Keratinocyte (primary cell): ENCODE measurements at regions not wholly inside any gene's neighbourhood (a gene's known extent, or its start where the extent isn't known, plus 50 kb on each side); places are given as distances from the start of the nearest gene placed in this dataset.

Experiments used
- DNase-seq: peaks from one replicate; pipeline ENCODE4 v3.0.0-alpha.2; 2011; ENCODE audit warnings: low read depth, missing footprints, low spot score
- FAIRE-seq: peaks from 2 replicates; lab custom pipeline; 2011; peaks lifted over from hg19 to GRCh38; lab: Jason Lieb, UNC
- H2AFZ ChIP-seq: 2 replicates; pipeline ENCODE4 v1.6.0; 2012; ENCODE audit warnings: low read length, control low read depth, inconsistent platforms; ENCODE audit not compliant: control insufficient read depth
- H3K27ac ChIP-seq: 2 replicates; pipeline ENCODE4 v1.5.1; 2011; ENCODE audit warnings: low read length; ENCODE audit not compliant: control insufficient read depth, insufficient read depth
- H3K27me3 ChIP-seq: 3 replicates; pipeline ENCODE4 v1.6.0; 2011; ENCODE audit warnings: low read length; ENCODE audit not compliant: control insufficient read depth, insufficient read depth; ENCODE audit errors: extremely low read depth
- H3K36me3 ChIP-seq, 2 experiments: 2 replicates in 1 of 2; 3 replicates in 1 of 2; pipeline ENCODE4 v1.5.1; 2011; ENCODE audit warnings: low read length in 2 of 2, mild to moderate bottlenecking in 1 of 2; ENCODE audit not compliant: control insufficient read depth in 2 of 2, insufficient read depth in 2 of 2; ENCODE audit errors: extremely low read depth in 1 of 2
- H3K4me1 ChIP-seq: 3 replicates; pipeline ENCODE4 v1.5.1; 2011; ENCODE audit warnings: low read length; ENCODE audit not compliant: control insufficient read depth, insufficient read depth; ENCODE audit errors: extremely low read depth
- H3K4me2 ChIP-seq: 3 replicates; pipeline ENCODE4 v1.6.0; 2011; ENCODE audit warnings: low read depth, low read length; ENCODE audit not compliant: control insufficient read depth, insufficient read depth; ENCODE audit errors: extremely low read depth
- H3K4me3 ChIP-seq, 3 experiments: fragments of 200-600 bp in 1 of 3; sonication (generic) in 1 of 3; 2 replicates in 2 of 3; 3 replicates in 1 of 3; pipeline ENCODE4 v1.5.1; 2011 to 2016; ENCODE audit warnings: low read length in 3 of 3, mild to moderate bottlenecking in 3 of 3, control low read depth in 2 of 3, inconsistent platforms in 1 of 3, low read depth in 1 of 3, mixed read lengths in 1 of 3, mixed run types in 1 of 3, moderate library complexity in 1 of 3; ENCODE audit not compliant: control insufficient read depth in 2 of 3, insufficient read depth in 2 of 3; ENCODE audit errors: extremely low read depth in 1 of 3
- H3K79me2 ChIP-seq: 2 replicates; pipeline ENCODE4 v1.6.0; 2012; ENCODE audit warnings: low read length; ENCODE audit not compliant: control insufficient read depth, insufficient read depth
- H3K9ac ChIP-seq: 3 replicates; pipeline ENCODE4 v1.6.0; 2011; ENCODE audit warnings: low read length; ENCODE audit not compliant: control insufficient read depth, insufficient read depth; ENCODE audit errors: extremely low read depth
- H3K9me1 ChIP-seq: 3 replicates; pipeline ENCODE4 v1.6.0; 2011; ENCODE audit warnings: low read length; ENCODE audit not compliant: control insufficient read depth, insufficient read depth; ENCODE audit errors: extremely low read depth
- H3K9me3 ChIP-seq: 2 replicates; pipeline ENCODE4 v1.5.1; 2012; ENCODE audit warnings: low read depth, low read length; ENCODE audit not compliant: control insufficient read depth
- H4K20me1 ChIP-seq: 3 replicates; pipeline ENCODE4 v1.6.0; 2011; ENCODE audit warnings: low read length; ENCODE audit not compliant: control insufficient read depth, insufficient read depth; ENCODE audit errors: extremely low read depth
- EZH2 ChIP-seq: IDR thresholded peaks from one replicate; pipeline ENCODE4 v1.6.1; 2012; ENCODE audit warnings: inconsistent platforms, mild to moderate bottlenecking, low read length, moderate library complexity
- dilution Hi-C: fragments of 300-500 bp; cut with MboI; formaldehyde crosslinking; loops from one replicate; pipeline ENCODE4 v1.7.0; 2020; ENCODE audit warnings: low sequenced_read_pairs; ENCODE audit not compliant: extremely low pct_ligation_motif_present
- TF ChIP-seq, protein P1 (sequence below), 3 experiments: IDR thresholded peaks in 1 of 3; conservative IDR thresholded peaks in 1 of 3; optimal IDR thresholded peaks in 1 of 3; 2 replicates in 2 of 3; 3 replicates in 1 of 3; pipeline versions ENCODE3 to v1.5.1; 2011; ENCODE audit warnings: low read length in 3 of 3, mild to moderate bottlenecking in 3 of 3, moderate library complexity in 2 of 3, control low read depth in 1 of 3, inconsistent platforms in 1 of 3; ENCODE audit not compliant: insufficient read depth in 2 of 3; ENCODE audit errors: extremely low read depth in 1 of 3

- Histone ChIP-seq H4K20me1 (no peaks in the 10 kb centered on the region), H3K4me1 (no peaks in the 10 kb centered on the region), H3K27me3 (no peaks in the 10 kb centered on the region), H3K36me3 (no peaks in the 10 kb centered on the region), H3K27ac (no peak overlapping the region), H3K9ac (no peak overlapping the region), H3K79me2 (no peaks in the 10 kb centered on the region), H3K9me3 (peaks cover 30% of the 10 kb centered on the region), H2AFZ (no peak overlapping the region), H3K4me2 (no peak overlapping the region), H3K9me1 (no peaks in the 10 kb centered on the region), H3K4me3 (no peak overlapping the region)
- TF ChIP-seq EZH2: no peak
- TF ChIP-seq, protein P1, sequence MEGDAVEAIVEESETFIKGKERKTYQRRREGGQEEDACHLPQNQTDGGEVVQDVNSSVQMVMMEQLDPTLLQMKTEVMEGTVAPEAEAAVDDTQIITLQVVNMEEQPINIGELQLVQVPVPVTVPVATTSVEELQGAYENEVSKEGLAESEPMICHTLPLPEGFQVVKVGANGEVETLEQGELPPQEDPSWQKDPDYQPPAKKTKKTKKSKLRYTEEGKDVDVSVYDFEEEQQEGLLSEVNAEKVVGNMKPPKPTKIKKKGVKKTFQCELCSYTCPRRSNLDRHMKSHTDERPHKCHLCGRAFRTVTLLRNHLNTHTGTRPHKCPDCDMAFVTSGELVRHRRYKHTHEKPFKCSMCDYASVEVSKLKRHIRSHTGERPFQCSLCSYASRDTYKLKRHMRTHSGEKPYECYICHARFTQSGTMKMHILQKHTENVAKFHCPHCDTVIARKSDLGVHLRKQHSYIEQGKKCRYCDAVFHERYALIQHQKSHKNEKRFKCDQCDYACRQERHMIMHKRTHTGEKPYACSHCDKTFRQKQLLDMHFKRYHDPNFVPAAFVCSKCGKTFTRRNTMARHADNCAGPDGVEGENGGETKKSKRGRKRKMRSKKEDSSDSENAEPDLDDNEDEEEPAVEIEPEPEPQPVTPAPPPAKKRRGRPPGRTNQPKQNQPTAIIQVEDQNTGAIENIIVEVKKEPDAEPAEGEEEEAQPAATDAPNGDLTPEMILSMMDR (optimal IDR thresholded peaks at IDR 0.05 in 1 of 3, IDR thresholded peaks at IDR 0.05 in 1 of 3, conservative IDR thresholded peaks at IDR 0.05 in 1 of 3; ENCODE audit: extremely low read depth in 1 of 3, insufficient read depth in 2 of 3, low read length in 3 of 3): no peak
- DNase-seq (no peak), FAIRE-seq (no peak)
- dilution Hi-C loops: no loop called here
These were observed 279.1 kb downstream of the BRD1 start for GRCh38 chr22:49548356-49549202.

GRCh38 chr22:49547751-49548239, 279.9 kb downstream of the BRD1 start:
- dilution Hi-C loops: no loop called here
- no peak for DNase-seq
- no peaks in the 10 kb centered on the region for H3K27me3 ChIP-seq

More at GRCh38 chr22:49547751-49548239, 279.9 kb downstream of the BRD1 start:
- Histone ChIP-seq H3K9me3 (peaks cover 28% of the 10 kb centered on the region), H3K4me1 (no peaks in the 10 kb centered on the region), H3K79me2 (no peaks in the 10 kb centered on the region), H4K20me1 (no peaks in the 10 kb centered on the region), H3K27ac (no peak overlapping the region), H3K9me1 (no peaks in the 10 kb centered on the region), H2AFZ (no peak overlapping the region), H3K36me3 (no peaks in the 10 kb centered on the region), H3K4me3 (no peak overlapping the region), H3K9ac (no peak overlapping the region), H3K4me2 (no peak overlapping the region)
- TF ChIP-seq EZH2: no peak
- TF ChIP-seq, protein P1 (optimal IDR thresholded peaks at IDR 0.05 in 1 of 3, IDR thresholded peaks at IDR 0.05 in 1 of 3, conservative IDR thresholded peaks at IDR 0.05 in 1 of 3; ENCODE audit: extremely low read depth in 1 of 3, insufficient read depth in 2 of 3, low read length in 3 of 3): no peak
- no peak for FAIRE-seq
